ENCODE measurements at regions not wholly inside any gene's neighbourhood (a gene's known extent, or its start where the extent isn't known, plus 50 kb on each side); places are given as distances from the start of the nearest gene placed in this dataset.

- no peak for DNase-seq
Observed at GRCh38 chr6:112806163-112806865, 459.2 kb downstream of the RFPL4B start.

GRCh38 chr6:112821476-112821875 lies 474.3 kb downstream of the RFPL4B start:
- DNase-seq: no peak

GRCh38 chr6:112822769-112823168 lies 475.6 kb downstream of the RFPL4B start:
- DNase-seq: no peak

GRCh38 chr6:112827793-112828192 lies 480.7 kb downstream of the RFPL4B start:
- no peak for DNase-seq

- no peak for DNase-seq
Observed at GRCh38 chr6:112831022-112831421, 483.9 kb downstream of the RFPL4B start.

GRCh38 chr6:112833581-112834131 lies 486.5 kb downstream of the RFPL4B start:
- DNase-seq: no peak

- DNase-seq: no peak
Observed at GRCh38 chr6:112835078-112835477, 487.9 kb downstream of the RFPL4B start.

GRCh38 chr6:112839525-112839961 lies 492.4 kb downstream of the RFPL4B start:
- no peak for DNase-seq

- DNase-seq: no peak
Observed at GRCh38 chr6:112841553-112842329, 494.6 kb downstream of the RFPL4B start.

- DNase-seq: no peak
Observed at GRCh38 chr6:112842330-112842685, 495.2 kb downstream of the RFPL4B start.

- DNase-seq: no peak
Observed at GRCh38 chr6:112846681-112847080, 499.6 kb downstream of the RFPL4B start.

GRCh38 chr6:112851146-112851545 lies 504.0 kb downstream of the RFPL4B start:
- DNase-seq: no peak

GRCh38 chr6:112853162-112853561 lies 506.0 kb downstream of the RFPL4B start:
- DNase-seq: no peak

GRCh38 chr6:112863753-112864152 lies 516.6 kb downstream of the RFPL4B start:
- no peak for DNase-seq

GRCh38 chr6:112865131-112865530 lies 518.0 kb downstream of the RFPL4B start:
- DNase-seq: no peak

GRCh38 chr6:112874881-112875280 lies 527.8 kb downstream of the RFPL4B start:
- DNase-seq: no peak

GRCh38 chr6:112877134-112878100 lies 530.3 kb downstream of the RFPL4B start:
- DNase-seq: no peak

- peak; percentile 2 for DNase-seq
Observed at GRCh38 chr6:112879920-112880413, 532.8 kb downstream of the RFPL4B start.

- DNase-seq: no peak
Observed at GRCh38 chr6:112881027-112881426, 533.9 kb downstream of the RFPL4B start.

GRCh38 chr6:112881828-112882780 lies 535.0 kb downstream of the RFPL4B start:
- DNase-seq: no peak

GRCh38 chr6:112883095-112883494 lies 536.0 kb downstream of the RFPL4B start:
- DNase-seq: no peak

GRCh38 chr6:112886415-112886814 lies 539.3 kb downstream of the RFPL4B start:
- no peak for DNase-seq

Measured in NK-92 treated with Interleukin-12 subunit alpha and Interleukin-12 subunit beta, amount 100 ng/mL, for 24 hours (cell line).